22Rv1 (cell line): ENCODE measurements at regions not wholly inside any gene's neighbourhood (a gene's known extent, or its start where the extent isn't known, plus 50 kb on each side); places are given as distances from the start of the nearest gene placed in this dataset.
"Not testable (repeated sequence)": the region's sequence is repeated elsewhere in the genome, so short reads cannot be mapped to it uniquely, and the experiment has no call there.

Source experiments
- CTCF ChIP-seq: fragments of 450-650 bp; IDR thresholded peaks from 2 replicates; pipeline ENCODE4 v1.5.1; 2017; ENCODE audit warnings: mild to moderate bottlenecking
- ZFX ChIP-seq: fragments of 450-650 bp; IDR thresholded peaks from 2 replicates; pipeline ENCODE4 v1.6.1; 2017; ENCODE audit warnings: antibody characterized with exemption, borderline replicate concordance

GRCh38 chr11:87507722-87508121 is 470.0 kb downstream of the TMEM135 start:
- not testable (repeated sequence) for TF ChIP-seq CTCF, ZFX
